Panc1 (cell line): ENCODE measurements at regions not wholly inside any gene's neighbourhood (a gene's known extent, or its start where the extent isn't known, plus 50 kb on each side); places are given as distances from the start of the nearest gene placed in this dataset.

Experiments used
- ATAC-seq: fragments of 200-7000 bp; cut with Tn5 transposase; 2 replicates; pipeline ENCODE4 v1.9.1; 2020; ENCODE audit warnings: mild to moderate bottlenecking, moderate library complexity
- BruUV-seq: library from RNA; stranded (reverse); fragments of 400-500 nt; replicated peaks from 2 replicates; lab custom pipeline; 2021; lab: Mats Ljungman, UMichigan
- CTCF ChIA-PET: fragments of 300-600 bp; sonication (Branson Sonifier 250); formaldehyde crosslinking; loops from one replicate; lab custom pipeline; 2022; ENCODE audit warnings: antibody characterized with exemption; lab: Charles Lee
- POLR2A ChIA-PET: fragments of 300-600 bp; sonication (Branson Sonifier 250); formaldehyde crosslinking; loops from one replicate; lab custom pipeline; 2022; ENCODE audit warnings: antibody characterized with exemption; lab: Charles Lee
- DNase-seq: peaks from one replicate; pipeline ENCODE4 v3.0.0-alpha.2; 2010; ENCODE audit warnings: low read depth, low spot score
- H3K27ac ChIP-seq: 2 replicates; pipeline ENCODE4 v1.5.1; 2011; ENCODE audit warnings: mild to moderate bottlenecking, low read length, inconsistent platforms
- H3K27me3 ChIP-seq: fragments of 200-500 bp; sonication (Bioruptor generic); 2 replicates; pipeline ENCODE4 v1.6.0; 2014; ENCODE audit warnings: low read length, inconsistent platforms; ENCODE audit not compliant: control insufficient read depth, insufficient read depth
- H3K36me3 ChIP-seq: fragments of 200-500 bp; sonication (Bioruptor generic); 2 replicates; pipeline ENCODE4 v1.5.1; 2014; ENCODE audit warnings: inconsistent platforms, mild to moderate bottlenecking, low read length, moderate library complexity; ENCODE audit not compliant: control insufficient read depth, insufficient read depth
- H3K4me1 ChIP-seq: 2 replicates; pipeline ENCODE4 v1.5.1; 2011; ENCODE audit warnings: inconsistent platforms, mild to moderate bottlenecking, low read length, moderate library complexity; ENCODE audit not compliant: control insufficient read depth, insufficient read depth
- H3K4me3 ChIP-seq, 2 experiments: 2 replicates each; pipeline ENCODE4 v1.5.1; 2011 to 2012; ENCODE audit warnings: low read depth in 2 of 2, low read length in 2 of 2, mild to moderate bottlenecking in 2 of 2, inconsistent platforms in 1 of 2, moderate library complexity in 1 of 2
- H3K9me3 ChIP-seq: fragments of 200-500 bp; sonication (Bioruptor generic); 2 replicates; pipeline ENCODE4 v1.5.1; 2014; ENCODE audit warnings: low read depth, mild to moderate bottlenecking, inconsistent platforms, low read length, moderate library complexity; ENCODE audit not compliant: control insufficient read depth, insufficient read depth
- CTCF ChIP-seq: fragments of 450-650 bp; IDR thresholded peaks from 2 replicates; pipeline ENCODE4 v1.5.1; 2017; ENCODE audit warnings: mild to moderate bottlenecking
- POLR2AphosphoS5 ChIP-seq: IDR thresholded peaks from 2 replicates; pipeline ENCODE4 v1.6.1; 2012; ENCODE audit warnings: mild to moderate bottlenecking, low read depth, low read length, moderate library complexity
- REST ChIP-seq, 2 experiments: IDR thresholded peaks; 2 replicates each; pipeline ENCODE4 v1.6.1; 2011 to 2012; ENCODE audit warnings: low read depth in 2 of 2, control low read depth in 1 of 2, low read length in 1 of 2, mild to moderate bottlenecking in 1 of 2, moderate library complexity in 1 of 2; ENCODE audit not compliant: insufficient read depth in 1 of 2
- SIN3A ChIP-seq: IDR thresholded peaks from 2 replicates; pipeline ENCODE4 v1.6.1; 2012; ENCODE audit warnings: low read depth, mild to moderate bottlenecking, low read length, moderate library complexity, borderline replicate concordance; ENCODE audit not compliant: insufficient read depth
- TCF7L2 ChIP-seq: IDR thresholded peaks from 2 replicates; pipeline ENCODE4 v1.6.1; 2011; ENCODE audit warnings: mild to moderate bottlenecking, low read depth, low read length, inconsistent platforms
- in situ Hi-C: cut with HindIII; loops from 2 replicates; pipeline ENCODE4 v1.10.0; 2016; ENCODE audit warnings: low sequenced_read_pairs, low pct_unique_long_range_greater_than_20kb
- intact Hi-C: fragments of 100-400 bp; cut with micrococcal nuclease; formaldehyde crosslinking; loops from one replicate; pipeline ENCODE4 v1.10.0; 2022; ENCODE audit not compliant: unreplicated experiment

GRCh38 chr4:10740251-10740650, 55.7 kb upstream of the CLNK start:
- Histone ChIP-seq H3K9me3 (no peaks in the 10 kb centered on the region), H3K4me3 (no peak overlapping the region), H3K27ac (no peak overlapping the region), H3K4me1 (no peaks in the 10 kb centered on the region), H3K27me3 (no peaks in the 10 kb centered on the region), H3K36me3 (no peaks in the 10 kb centered on the region)
- ChIA-PET POLR2A (no interaction called here), CTCF (no interaction called here)
- TF ChIP-seq REST (IDR thresholded peaks at IDR 0.05; ENCODE audit: insufficient read depth in 1 of 2, low read depth in 2 of 2, low read length in 1 of 2): no peak
- TF ChIP-seq POLR2AphosphoS5: no peak
- TF ChIP-seq TCF7L2: no peak
- no peak for TF ChIP-seq CTCF
- TF ChIP-seq SIN3A: no peak
- no TSS peak for BruUV-seq
- in situ Hi-C loops: no loop called here
- intact Hi-C loops: no loop called here
- no peak for DNase-seq
- ATAC-seq: no peak

- H3K27me3 ChIP-seq: no peaks in the 10 kb centered on the region
- ChIA-PET CTCF (no interaction called here), POLR2A (no interaction called here)
- DNase-seq: no peak
- no peak for TF ChIP-seq TCF7L2
- no peak for TF ChIP-seq SIN3A
- no peak for TF ChIP-seq REST (IDR thresholded peaks at IDR 0.05; ENCODE audit: insufficient read depth in 1 of 2, low read depth in 2 of 2, low read length in 1 of 2)
- TF ChIP-seq CTCF: no peak
- no peak for TF ChIP-seq POLR2AphosphoS5
- ATAC-seq: no peak
- no peaks in the 10 kb centered on the region for H3K9me3 ChIP-seq
- H3K4me1 ChIP-seq: no peaks in the 10 kb centered on the region
- in situ Hi-C loops: no loop called here
- no peak overlapping the region for H3K27ac ChIP-seq
- no peaks in the 10 kb centered on the region for H3K36me3 ChIP-seq
- H3K4me3 ChIP-seq: no peak overlapping the region
- intact Hi-C loops: no loop called here
- no TSS peak for BruUV-seq
Measured at GRCh38 chr4:10738826-10739489, 54.4 kb upstream of the CLNK start.
